Erythroblast (primary cell): ENCODE measurements at regions not wholly inside any gene's neighbourhood (a gene's known extent, or its start where the extent isn't known, plus 50 kb on each side); places are given as distances from the start of the nearest gene placed in this dataset.

Experiments
- GATA1 ChIP-seq: IDR thresholded peaks from 2 replicates; pipeline ENCODE4 v1.6.1; 2011; ENCODE audit warnings: low read depth, mild to moderate bottlenecking, control low read depth, low read length, moderate library complexity
- POLR2A ChIP-seq: IDR thresholded peaks from 2 replicates; pipeline ENCODE4 v1.6.1; 2011; ENCODE audit warnings: mild to moderate bottlenecking, low read length

GRCh38 chr2:8281950-8282857 is 399.7 kb upstream of the ID2 start:
- no peak for TF ChIP-seq POLR2A
- TF ChIP-seq GATA1: no peak
